Amniotic epithelial cell (primary cell): ENCODE measurements at regions not wholly inside any gene's neighbourhood (a gene's known extent, or its start where the extent isn't known, plus 50 kb on each side); places are given as distances from the start of the nearest gene placed in this dataset.

Experiments used
- DNase-seq: peaks from one replicate; pipeline ENCODE4 v3.0.0-alpha.2; 2010; ENCODE audit warnings: low read depth

DNA sequence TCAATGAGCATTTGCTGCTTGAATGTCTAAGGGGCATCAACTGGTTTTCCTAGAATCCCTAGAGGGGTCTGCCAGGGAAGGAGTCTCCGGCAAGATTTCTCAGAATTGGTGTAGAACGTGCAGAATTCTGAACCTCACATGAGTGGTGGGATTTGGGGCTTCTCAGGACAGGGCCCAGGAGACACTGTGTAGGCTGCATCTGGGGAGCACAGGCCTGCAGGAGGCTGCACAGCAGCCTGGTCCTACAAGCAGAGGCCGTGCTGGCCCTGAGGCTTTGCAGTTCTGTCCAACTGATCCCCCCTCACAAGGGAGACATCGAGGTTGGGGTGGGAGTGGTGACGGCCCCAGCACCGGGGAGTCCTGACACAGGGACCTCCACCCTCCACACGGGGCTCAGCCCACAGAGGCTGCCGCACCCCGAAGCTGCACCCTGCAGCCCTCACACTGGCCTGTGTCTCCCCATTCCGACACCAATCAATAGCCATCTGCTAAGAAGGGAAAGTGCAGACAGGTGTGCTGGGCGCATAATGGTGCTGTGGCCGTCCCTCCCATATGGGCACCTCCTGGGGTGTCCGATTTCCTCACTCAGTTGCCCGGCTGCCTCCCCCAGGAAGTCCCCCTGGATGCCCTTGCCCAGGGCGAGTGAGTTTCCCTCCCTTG is 688.1 kb downstream of the BRD1 start:
- DNase-seq, result no peak

DNA sequence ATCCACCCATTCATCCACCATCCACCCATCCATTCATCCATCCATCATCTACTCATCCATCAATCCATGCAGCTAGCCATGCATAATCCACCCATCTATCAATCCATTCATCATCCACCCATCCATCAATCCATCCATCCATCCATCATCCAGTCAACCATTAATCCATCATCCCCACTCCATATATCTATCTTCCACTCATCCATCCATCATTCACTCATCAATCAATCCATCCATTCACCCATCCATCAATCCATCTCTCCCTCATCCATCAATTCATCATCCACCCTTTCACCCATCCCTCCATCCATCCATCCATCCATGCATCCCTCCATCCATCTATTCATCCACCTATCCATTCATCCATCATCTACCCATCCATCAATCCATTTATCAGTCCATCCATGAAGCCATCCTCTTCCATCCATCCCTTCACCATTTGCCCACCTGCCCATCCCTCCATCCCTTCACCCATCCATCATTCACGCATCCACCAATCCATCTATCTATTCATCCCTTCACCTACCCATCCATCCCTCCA is 689.4 kb downstream of the BRD1 start:
- no peak for DNase-seq

DNA sequence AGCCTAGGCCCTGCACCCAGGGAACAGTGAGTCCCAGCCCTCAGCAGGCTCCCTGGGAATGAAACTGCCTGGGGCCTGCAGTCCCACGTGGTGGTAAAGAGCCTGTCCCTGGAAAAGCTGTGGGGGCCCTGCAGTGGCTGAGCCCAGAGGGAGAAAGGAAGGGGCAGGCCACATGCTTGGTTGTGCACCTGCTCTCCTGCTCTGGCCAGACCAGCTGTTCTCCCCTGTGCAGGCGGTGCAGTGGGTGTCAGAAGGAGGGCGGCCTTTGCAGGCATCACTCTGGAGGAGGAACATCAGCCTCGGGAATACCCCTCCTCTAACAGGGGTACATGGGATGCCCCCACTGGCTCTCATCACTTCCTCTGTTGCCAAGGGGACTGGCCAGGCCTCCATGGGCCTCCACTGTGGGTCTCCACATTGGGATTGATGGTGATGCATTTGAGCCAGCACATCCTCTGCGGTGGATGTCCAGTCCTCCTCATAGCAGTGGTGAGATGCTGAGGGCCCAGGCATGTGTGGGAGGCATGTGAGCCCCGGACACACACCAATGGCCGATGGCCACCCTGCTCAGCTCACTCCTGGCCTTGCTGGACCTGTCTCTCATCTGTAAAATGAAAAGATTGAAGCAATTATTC is 690.4 kb downstream of the BRD1 start:
- no peak for DNase-seq

DNA sequence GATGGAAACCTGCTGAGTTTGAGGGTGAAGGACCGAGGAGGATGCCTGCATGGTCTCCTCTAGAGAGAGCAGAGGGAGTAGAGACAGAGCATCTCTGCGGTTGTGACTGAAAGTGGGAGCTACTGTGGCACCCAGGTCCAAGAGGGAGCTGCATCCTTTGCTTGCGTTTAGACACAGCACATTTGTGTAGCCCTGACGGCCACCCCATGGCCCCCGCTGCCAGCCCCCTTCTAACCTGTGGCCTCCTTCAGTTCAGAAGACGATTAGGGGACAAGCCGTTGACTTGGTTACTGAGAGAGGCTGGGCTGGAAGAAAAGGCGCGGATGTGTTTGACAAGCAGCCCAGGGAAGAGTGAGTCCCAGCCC is 690.9 kb downstream of the BRD1 start:
- no peak for DNase-seq

DNA sequence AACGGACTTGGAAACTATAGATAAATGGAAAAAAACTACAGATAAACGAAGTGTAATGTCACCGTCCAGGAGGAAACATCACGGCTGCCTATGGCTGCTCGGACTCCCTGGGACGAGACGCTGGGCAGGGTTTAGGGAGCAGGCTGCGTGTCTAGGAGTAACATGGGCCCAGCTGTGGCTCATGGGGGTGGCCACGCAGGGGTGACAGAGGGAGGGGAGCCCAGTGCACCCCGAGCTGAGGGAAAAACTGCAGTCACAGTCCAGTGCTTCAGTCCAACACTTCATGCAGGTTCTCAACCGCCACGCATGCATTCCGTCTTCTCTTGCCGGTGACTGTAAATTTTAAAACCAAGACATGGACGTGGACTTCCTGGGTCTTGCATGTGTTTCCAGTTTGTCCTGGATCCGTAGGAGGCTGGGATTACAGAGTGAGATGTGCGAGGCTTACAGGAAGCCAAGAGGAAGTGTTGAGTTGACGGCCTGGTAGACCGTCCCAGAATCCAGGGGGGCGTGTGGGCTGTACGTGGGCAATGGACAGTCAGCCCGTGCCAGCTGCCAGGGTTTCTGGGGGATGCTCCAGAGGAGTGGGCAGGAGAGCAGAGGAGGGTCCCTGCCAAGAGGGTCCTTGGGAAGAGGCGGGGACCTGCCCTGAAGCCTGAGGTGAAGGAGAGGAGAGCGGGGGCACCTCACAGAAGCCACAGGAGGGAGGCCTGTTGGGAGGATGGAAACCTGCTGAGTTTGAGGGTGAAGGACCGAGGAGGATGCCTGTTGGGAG is 691.4 kb downstream of the BRD1 start:
- no peak for DNase-seq

DNA sequence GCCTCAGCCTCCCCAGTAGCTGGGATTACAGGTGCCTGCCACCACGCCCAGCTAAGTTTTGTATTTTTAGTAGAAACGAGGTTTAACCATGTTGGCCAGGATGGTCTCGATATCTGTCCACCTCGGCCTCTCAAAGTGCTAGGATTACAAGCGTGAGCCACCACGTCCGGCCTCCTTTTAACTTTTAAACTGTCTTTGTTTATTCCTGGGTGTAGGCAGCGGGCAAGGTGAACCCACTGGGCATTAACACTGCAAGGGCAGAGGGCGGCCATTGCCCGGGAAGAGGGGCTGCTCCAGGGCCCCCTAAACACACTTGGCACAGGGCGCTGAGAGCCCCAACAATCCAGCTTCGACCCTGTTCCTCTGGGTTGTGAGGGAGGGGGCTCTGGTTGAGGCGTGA is 693.6 kb downstream of the BRD1 start:
- no peak for DNase-seq

DNA sequence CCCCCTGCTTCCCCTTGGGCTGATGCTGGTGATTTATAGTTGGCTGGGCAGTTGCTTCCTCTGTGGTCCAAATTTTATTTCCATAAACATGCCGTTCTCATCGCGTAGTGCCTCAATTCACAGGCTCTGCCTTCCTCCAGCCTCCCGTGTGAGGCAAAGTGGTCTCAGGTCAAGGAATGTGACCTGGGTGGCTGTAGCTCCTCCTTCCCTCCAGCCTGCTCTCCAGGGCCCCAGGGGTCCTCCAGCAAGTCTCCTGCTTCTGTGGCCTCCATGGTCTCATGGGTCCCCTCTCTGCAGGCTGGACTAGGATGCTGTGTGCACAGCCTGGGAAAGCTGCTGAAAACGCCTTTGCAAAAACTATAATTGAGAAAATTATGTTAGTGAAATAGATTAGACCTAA is 694.1 kb downstream of the BRD1 start:
- no peak for DNase-seq

DNA sequence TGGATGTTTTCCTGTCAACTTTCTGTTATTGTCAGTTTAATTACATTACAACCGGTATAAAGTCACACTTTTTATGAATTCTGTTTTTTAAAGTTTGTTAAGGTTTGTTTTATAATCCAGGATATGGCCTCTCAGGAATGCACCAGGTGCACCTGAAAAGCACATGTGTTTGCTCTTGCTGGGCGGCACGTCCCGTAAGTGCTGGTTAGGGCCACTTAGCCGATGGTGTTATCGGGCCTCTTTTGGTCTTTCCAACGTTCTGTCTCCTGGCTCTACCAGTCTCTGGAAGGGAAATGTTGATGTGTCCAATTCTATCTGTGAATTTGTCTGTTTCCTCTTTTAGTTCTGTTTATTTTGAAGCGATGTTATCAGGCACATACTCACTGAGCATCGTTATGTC is 695.7 kb downstream of the BRD1 start:
- DNase-seq, result no peak

DNA sequence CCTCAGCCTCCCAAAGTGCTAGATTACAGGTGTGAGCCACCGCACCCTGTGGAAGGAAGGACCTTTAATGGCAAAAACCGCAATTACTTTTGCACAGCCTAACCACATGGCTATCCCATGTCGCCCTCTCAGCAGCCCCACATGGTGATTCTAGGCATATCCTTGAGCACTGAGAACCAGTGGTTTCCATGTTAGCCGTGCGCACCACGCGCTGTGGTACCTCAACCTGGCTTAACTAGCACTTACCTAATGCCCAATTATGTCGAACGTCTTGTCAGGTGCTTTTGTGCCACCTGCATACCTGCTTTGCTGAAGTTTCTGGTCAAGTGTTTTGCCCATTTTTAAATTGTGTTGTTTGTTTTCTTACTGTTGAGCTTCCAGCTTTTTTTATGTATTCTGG is 697.9 kb downstream of the BRD1 start:
- DNase-seq, result no peak

DNA sequence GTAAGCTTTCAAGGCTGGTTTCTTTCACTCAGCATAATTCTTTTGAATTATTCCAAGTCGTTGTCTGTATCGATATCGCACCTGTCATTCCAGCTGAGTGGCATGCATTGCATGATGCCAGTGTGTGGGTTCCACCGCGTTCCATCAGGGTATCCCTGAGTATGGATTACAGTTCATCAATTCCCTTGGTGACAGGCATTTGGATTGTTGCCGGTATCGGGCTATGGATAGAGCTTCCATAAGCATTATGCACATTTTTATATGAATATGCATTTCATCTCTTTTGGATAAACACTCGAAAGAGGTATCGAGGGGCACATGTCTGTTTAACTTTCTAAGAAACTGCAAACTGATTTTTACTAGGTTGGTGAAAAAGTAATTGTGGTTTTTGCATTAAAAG is 698.8 kb downstream of the BRD1 start:
- no peak for DNase-seq

DNA sequence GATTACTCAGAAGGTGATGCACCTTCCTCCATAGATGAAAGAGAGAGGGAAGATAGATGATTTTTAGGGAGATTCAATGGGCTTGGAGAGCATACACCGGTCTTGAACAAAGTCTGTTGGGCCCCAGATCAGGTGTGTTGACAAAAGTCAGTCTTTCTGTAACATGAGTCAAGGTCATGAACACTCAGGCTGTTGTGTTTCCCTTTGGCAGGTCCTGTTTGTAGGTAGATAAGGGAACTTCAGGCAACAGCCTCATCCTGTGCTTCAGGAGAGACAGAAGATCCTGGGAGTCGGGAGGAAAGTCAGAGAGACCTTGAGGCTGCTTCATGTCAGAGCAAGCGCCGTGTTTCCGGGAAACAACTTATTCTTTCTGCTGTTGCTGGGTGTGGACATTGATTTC is 703.1 kb downstream of the BRD1 start:
- DNase-seq, result no peak

DNA sequence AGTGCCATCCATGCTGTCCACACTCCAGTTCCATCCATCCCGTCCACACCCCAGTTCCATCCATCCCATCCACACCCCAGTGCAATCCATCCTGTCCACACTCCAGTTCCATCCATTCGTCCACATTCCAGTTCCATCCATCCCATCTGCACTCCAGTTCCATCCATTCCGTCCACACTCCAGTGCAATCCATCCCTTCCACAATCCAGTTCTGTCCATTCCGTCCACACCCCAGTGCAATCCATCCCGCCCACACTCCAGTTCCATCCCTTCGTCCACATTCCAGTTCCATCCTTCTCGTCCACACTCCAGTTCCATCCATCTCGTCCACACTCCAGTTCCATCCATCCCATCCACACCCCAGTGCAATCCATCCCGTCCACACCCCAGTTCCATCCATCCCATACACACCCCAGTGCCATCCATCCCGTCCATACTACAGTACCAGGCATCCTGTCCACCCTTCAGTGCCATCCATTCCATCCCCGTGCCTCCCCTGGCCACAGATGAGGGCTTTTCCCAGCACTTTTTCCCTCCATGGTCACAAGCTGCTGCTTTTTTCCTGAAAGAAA is 704.0 kb downstream of the BRD1 start:
- DNase-seq, result no peak

DNA sequence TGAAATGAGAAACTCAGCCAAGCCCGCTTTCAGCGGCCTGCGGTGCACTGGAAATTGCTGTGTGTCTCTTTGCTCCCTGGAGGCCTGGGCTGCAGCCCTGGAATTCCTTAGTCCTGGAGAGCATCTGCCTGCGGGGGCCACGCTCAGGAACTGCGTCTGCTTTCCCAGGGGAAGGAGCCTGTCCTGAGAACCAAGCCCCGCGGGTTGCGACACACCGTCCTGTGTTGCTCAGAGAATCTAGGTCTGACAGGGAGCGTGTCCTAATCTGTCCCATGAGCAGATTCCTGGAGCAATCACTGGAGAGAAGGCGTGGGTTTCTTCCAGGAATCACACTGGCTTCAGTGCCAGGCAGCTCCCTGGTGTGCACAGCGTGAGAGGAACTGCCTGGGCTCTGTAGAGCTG is 708.1 kb downstream of the BRD1 start:
- no peak for DNase-seq

DNA sequence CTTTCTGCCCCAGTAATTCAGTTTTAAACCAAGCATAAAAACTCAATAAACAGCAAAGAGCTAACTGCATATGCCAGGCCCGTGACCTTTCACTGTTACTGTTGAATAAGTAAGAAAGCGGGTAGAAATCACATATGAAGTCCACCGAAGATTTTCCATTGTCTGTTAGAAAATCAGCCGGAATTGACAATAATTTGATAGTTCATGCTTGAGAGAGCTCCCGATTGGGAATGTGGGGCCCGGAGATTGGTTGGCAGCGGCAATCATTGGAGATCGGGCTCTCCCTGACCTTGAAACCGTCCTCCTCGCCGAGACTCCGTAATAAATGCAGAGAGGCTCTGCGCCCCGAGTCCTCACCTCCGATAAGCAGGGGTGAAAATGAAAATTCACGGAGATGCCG is 709.6 kb downstream of the BRD1 start:
- DNase-seq, result no peak

DNA sequence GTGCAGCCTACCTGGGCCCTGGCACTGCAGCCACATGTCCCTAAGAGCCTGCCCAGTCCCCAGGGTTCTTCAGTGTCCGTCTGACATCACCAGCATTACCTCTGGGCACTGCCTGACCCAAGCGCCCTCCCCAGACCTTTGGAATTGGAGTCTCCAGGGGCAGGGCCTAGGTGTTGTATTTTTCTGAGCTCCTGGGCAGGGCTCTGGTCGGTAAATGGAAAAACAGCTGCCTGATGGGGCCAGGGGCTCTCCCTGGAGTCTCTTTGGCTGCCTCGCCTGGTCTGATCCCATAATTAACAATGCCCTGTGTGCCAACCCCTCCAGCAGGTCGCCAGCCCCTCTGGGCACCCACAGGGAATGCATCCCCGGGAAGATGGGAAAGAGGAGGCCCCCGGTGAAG is 710.2 kb downstream of the BRD1 start:
- no peak for DNase-seq

DNA sequence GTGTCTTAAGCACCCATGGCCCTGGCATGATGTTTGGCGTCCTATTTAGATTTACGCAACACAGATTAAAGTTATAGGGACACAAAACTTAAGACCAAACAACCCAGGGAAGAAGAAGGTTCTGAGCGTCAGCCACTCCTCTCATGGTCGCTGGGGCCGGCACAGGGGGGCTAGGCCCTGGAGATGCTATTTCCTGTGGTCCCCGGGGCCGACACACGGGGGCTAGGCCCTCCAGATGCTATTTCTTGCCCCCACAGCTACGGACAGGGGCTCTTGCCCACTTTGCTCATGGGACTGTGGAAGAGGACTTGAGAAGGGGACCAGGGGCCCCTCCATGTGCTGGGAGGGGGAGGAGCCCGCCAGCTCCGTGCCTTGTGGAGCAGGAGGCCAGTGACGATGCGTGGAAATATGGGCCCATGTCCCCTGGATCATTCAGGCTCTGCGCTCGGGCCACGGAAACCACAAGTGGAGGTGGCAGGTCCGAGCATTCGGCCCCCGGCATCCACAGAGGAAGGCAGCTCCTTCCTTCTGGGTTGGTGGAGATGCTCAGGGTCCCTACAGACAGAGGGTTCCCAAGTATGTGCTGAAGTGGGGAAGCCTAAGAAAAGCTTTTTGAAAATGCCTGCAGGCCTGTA is 711.1 kb downstream of the BRD1 start:
- no peak for DNase-seq

DNA sequence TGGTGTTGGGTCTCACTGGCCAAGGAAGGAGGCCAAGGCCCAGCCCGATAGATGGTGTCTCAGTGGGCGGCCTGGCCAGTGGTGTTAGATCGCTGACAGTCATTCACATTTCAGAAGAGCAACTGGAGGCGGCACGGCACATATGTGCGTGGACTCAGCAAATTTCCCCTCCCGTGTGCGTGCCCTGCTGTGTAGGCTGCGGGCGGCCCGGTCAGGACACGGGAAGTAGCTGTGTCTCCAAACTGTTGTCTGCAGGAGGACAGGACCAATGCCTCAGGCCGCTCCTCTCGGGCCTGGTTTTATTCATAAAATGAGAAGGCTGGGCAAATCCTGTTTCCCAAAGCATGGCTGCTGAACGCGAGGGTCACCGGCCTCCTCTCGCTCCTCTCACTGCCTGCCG is 711.7 kb downstream of the BRD1 start:
- no peak for DNase-seq

DNA sequence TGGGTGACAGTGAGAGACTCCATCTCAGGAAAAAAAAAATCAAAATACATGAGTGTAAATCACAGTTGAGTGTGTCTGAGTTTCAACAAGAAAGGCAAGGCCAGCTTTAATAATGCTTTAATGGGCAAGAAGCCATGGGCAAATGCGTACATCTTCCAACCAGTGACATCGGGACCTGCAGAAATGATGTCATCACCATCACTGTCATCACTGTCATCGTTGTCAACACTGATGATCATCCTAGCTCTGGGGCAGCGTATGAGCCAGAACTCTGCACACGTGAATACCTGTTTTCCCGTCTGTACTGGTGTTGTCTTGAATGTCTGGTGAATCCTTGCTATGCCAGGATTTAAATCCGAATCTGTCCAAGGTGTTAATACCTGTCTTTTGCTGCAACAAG is 712.5 kb downstream of the BRD1 start:
- no peak for DNase-seq

DNA sequence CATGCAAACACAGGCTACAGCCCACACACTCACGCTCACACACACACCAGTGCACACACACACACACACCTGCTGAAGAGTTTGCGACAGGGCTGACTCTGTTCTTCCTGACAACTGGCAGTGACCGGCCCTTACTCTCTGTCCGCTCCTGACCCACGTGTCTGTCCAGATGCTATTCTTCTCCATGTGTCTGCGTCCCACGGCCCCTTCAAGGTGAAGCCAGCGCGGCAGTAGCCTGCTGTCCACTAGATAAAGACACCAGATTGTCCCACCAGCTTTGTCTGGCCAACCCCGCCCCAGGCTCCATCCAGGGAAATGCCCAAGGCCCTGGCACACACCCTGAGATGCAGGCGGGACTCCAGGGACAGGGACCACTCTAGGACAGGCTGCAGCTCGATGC is 713.9 kb downstream of the BRD1 start:
- DNase-seq, result no peak

DNA sequence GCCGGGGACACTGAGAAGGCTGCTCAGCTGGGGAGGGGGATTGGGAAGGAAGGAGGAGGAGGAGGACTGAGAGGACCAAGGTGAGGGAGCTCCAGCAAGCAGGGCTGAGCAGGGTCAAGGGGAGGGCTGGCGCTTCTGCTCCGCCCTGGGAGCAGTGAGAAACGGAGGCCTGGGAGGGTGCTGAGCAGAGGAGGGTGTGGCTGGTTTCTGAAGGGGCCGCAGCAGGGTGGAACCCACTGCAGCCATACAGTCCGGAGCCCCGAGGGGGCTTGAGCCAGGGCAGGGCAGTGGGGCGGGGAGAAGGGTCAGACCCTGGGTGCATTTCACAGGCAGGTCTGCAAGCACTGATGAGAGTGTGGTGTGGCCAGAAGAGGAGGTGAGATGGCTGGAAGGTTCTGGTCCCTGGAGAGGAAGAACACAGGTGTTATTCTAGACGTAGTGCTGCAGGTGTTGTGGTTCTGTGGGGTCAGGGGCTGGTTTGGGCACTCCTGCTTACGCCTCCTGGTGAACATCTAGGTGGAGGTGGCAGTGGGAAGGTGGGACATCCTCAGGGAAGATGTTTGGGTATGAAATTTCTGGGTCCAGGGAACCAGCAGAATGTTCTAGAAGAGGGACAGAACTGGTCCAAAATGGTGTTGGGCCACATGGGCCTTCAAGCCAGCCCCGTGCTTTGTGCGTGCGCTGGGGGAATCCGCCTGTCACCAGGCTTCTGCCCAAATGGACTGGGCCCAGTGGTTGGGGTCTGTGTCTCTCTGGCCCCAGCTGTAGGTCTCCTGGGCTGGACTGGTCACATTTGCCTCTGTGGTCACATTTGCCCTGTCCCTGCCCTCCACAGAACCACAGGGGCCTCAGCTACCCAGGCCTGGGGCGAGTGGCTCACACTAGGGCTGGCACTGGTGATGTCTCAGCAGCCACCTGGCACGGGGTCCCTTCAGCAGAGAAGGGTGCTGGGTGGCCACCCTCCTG is 714.7 kb downstream of the BRD1 start:
- no peak for DNase-seq

DNA sequence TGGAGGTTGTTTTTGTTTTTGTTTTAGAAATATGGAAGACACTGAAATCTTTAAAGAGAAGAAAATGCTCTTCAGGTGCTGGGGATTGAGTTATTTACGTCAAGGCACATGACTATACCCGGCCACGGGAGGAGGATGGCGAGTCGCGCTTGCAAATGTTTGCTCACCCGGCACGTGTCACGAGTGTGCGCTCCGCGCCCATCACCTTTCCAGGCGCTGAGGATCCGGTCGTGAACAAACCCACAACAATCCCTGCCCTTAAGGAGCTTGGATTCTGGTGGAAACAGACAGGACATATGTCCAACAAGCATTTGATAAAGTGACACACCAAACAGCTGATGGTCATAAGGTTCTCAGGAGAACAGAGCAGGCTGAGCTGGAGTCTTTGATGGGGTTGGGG is 715.5 kb downstream of the BRD1 start:
- DNase-seq, result no peak
